Hepatic stellate cell (primary cell): ENCODE measurements at regions not wholly inside any gene's neighbourhood (a gene's known extent, or its start where the extent isn't known, plus 50 kb on each side); places are given as distances from the start of the nearest gene placed in this dataset.
"Not testable (repeated sequence)": the region's sequence is repeated elsewhere in the genome, so short reads cannot be mapped to it uniquely, and the experiment has no call there.

Source experiments
- DNase-seq: peaks from one replicate; pipeline ENCODE4 v3.0.0; 2011; ENCODE audit warnings: low spot score

- DNase-seq, result no peak
Observed at GRCh38 chr7:32648408-32649156, 153.3 kb downstream of the AVL9 start.

GRCh38 chr7:32645255-32645654 lies 150.0 kb downstream of the AVL9 start:
- not testable (repeated sequence) for DNase-seq

- DNase-seq, result no peak
Observed at GRCh38 chr7:32643194-32643593, 147.9 kb downstream of the AVL9 start.

DNA sequence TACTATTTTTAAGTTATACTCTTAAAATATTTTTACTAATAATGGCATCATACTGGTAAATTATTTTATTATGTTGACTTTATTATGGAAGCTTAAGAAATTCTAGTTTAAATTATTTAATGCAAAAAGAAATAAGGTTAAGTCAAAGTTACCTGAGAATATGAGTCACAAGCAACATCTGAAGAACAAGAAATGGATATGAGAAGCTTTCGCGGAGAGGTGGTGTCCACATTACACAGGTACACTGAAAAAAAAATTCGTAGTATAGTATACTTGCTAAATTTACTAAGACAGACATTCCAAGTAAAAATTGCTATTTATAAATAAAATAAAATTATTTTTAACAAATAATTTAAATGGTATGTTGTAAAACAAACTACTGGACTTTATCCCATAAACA lies 143.8 kb downstream of the AVL9 start:
- DNase-seq, result no peak

DNA sequence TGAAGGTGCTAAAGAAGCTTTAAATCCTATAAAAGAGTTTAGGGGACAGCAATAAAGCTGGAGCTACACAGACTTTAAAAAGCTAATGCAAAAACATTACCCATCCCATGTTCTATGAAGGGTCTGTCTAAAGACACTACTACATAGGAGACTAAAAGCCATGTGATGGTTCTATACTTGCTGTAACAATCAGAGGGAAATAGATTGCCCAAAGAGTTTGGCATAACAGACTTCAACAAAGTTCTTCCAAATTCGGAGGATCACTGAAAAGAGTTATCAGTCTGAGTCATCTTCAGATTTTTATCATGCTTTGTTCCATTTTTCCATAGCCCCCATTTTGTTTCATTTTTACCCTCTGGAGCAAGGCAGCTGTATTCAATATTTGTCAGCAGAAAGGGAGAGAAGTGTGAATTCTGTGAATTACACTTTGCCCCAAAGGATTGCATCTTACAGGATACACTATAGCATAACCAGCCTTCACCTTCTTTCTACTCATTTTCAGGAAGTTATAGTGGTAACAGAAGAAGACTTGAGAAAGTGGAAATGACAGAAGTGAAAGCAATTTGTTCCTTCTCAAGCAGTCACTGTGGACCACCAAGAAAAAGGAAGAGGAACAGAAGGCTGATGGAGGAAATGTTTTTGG lies 143.3 kb downstream of the AVL9 start:
- DNase-seq, result not testable (repeated sequence)
